NCI-H345 treated with DMSO at 0.1 percent for 48 hours (cell line): ENCODE measurements at regions not wholly inside any gene's neighbourhood (a gene's known extent, or its start where the extent isn't known, plus 50 kb on each side); places are given as distances from the start of the nearest gene placed in this dataset.

ENCODE experiments used
- DNase-seq: peaks from one replicate; lab custom pipeline; 2025; ENCODE audit not compliant: unreplicated experiment; lab: John Stamatoyannopoulos, UW

DNA sequence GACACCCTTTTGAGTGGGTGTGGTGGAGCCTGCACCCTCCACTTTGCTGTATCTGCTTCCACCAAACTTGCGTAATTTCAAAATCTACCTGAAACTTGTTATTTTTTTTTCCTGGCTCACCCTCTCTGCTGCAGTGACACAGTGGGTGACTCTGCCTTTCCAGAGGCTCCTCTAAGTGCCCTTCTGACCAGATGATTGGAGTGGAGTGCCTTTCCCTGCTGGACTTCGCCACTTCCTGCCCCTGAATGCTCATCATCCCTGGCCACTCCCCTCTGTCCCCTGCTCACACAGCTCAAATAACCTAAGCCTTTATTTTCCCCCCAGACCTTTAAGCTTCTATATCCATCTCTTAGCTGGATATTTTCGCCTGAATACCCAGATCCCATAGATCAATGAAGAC, 777.5 kb upstream of the ID2 start:
- DNase-seq: no peak

GRCh38 chr2:7905756-7906155, 776.1 kb upstream of the ID2 start:
- peak; percentile 99 for DNase-seq

DNA sequence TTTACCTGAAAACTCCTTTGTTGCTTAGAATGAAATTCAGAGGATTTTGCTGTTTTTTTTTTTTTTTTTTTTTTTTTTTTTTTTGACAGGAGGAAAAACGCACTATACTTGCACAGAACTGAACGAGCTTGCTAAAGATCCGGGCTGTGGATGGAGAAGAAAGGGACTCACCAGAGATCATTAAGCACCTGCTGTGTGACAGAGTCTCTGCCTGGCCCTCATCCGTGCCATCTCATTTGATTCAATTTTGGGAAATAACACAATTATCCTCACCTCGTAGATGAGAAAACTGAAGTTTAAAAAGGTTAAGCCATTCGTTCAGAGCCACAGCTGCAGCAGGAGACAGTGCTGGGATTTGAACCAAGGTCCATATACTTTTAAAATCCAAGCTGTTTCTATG, 775.4 kb upstream of the ID2 start:
- peak; percentile 61 for DNase-seq

- DNase-seq: no peak
These were observed 774.8 kb upstream of the ID2 start for GRCh38 chr2:7907041-7907440.

GRCh38 chr2:7910752-7911151, 771.1 kb upstream of the ID2 start:
- no peak for DNase-seq

DNA sequence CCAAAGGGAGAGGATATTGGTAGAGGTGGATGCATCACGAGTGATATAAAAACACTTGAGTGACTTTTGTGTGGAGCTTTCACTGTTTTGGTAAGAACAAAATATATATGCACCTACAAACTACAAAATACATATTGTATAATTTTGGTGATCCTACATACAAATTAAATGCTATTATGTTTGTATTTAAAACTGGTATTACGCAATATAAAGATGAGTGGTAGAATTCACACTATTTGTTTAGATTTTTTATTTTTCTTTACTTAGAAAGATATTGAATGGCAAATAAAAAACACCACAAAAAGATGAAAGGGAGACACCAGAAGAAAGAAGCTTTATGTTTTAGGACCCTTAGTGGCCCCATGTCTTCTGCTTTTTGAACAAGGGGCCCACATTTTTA, 770.7 kb upstream of the ID2 start:
- DNase-seq: no peak

- no peak for DNase-seq
These were observed 767.9 kb upstream of the ID2 start for GRCh38 chr2:7913974-7914373.

DNA sequence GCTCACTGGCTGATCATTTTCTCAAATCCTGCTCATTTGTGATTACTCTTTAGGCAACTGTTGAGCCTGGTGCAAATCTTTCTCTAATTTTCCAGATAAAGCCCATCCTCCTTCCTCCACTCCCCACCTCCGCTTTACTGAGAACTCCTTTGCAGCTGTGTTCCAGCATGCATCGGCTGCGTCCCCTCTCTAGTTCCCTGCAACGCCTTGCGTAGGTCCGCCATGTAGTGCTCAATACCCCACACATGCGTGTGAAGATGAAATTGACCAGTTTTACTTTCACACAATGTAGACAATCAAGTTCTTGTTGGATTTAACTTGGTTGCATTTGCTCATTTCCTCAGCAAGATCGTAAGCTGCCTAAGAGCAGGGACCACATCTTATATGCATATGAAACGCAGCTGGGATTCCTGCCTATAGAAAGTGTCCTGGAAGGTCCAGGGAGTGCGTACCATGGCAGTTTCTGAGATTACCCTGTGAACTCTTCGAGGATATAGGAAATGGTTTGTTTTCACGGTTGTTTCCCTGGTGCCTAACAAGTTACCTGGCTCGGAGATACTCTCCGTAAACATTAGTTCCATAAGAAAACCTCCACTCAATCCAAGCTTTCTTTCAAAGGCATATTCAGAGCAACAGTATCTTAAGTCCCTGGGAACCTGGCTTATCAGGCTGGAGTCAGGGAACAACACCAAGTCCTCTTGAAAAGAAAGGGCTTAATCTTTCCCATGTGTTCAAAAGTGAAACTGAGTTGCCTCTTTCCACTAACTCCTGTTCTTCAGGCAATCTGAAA, 766.4 kb upstream of the ID2 start:
- DNase-seq: no peak

DNA sequence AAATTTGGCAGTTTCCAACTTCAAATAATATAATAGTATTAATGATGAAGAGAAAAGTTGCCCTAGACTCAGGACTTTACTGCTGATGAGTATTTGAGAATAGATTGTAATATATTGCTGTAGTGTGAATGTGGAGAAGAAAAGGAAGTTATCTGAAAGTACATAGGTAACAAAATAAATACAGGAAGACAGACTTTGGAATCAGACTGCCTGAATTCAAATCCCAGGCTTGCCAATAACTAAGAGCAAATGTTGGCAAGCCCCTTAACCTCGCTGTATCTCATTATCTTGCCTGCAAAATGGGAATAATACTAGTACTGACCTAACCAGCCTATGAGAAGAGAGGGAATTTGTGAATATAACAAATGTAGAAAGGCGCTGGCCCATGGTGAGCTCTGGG, 765.2 kb upstream of the ID2 start:
- DNase-seq: no peak

DNA sequence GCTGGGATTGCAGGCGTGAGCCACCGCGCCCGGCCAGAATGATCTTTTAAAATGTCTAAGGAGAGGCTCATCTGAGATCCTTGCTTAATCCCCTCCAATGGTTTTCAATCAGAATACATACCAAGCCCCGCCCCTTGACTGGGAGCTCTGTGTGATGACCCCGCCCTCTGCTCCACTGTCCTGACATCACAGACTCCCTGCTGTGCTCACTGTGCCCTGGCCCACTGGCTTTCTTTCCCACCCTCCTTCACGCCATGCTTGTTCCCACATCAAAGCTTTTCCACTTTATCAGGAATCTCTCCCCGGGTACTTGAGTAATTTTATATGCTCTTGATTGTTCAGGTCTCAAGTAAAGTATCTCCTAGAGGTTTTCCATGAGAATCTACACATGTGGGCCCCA, 762.3 kb upstream of the ID2 start:
- DNase-seq: no peak

DNA sequence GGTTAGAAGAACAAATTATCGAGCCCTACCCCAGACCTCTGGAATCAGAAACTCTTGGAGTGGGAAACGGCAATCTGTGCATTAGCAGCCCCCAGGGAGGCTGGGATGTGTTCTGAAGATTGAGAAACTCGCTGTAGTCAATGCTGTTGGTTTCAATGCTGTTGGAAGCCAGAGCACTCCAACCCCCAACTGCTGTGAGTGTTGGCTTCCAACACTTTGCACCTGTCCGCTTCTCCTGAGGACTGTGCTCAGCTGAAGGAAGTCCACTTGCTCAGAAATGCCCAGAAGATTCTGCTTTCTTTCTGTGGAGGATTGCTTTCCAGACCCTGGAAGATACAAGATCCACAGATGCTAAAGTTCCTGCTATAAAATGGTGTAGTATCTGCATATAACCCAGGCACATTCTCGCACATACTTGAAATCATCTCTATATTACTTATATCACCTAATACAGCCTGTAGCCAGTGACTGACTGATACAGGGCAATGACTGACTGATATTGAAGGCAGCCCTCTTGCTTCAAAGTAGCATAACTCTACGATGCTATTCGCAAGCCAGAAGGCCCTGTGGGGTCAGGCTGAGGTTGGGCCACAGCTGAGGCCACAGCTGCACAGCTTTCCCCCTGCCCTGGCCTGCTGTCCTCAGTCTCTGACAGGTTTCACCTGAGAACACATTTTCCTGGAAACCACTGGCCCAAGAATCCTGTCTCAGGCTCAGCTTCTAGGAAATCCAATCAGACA, 757.7 kb upstream of the ID2 start:
- no peak for DNase-seq

- DNase-seq: no peak
These were observed 756.4 kb upstream of the ID2 start for GRCh38 chr2:7925506-7925905.

DNA sequence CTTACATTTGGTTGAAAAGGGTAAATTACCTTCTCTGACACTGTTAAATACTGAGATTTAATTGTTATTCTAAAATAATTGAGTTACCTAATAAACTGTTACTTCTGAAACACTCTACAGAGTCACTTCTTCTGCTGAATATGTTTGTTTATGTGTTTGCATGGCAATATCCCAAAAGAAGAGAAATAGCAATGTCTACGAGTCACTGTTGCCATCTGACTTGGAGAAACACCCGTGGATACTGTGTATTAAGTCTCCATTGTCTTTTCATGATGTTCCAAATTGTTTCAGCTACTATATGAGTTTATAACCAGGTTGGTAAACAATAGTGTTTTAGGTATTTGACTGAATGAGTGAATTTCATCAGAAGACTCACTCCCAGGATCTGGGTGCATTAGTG, 754.2 kb upstream of the ID2 start:
- no peak for DNase-seq

DNA sequence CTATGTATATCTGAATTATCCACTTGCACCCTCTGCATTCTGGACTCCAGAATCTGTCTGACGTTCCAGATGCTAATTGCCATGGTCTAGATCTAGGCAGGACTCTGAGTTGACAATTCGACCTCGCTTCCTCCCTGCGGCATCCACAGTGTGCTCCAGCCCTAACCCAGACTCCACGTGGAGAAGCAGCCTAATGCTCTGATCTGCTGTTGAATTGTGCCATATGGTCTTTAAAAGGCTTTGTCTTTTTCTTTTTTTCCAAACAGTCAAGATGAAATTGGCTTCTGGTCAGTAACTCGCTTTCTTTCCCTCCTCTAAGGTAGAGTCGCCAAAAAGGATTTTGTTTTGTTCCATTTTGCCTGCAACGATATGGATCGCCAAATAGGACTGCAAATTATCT, 752.6 kb upstream of the ID2 start:
- no peak for DNase-seq

DNA sequence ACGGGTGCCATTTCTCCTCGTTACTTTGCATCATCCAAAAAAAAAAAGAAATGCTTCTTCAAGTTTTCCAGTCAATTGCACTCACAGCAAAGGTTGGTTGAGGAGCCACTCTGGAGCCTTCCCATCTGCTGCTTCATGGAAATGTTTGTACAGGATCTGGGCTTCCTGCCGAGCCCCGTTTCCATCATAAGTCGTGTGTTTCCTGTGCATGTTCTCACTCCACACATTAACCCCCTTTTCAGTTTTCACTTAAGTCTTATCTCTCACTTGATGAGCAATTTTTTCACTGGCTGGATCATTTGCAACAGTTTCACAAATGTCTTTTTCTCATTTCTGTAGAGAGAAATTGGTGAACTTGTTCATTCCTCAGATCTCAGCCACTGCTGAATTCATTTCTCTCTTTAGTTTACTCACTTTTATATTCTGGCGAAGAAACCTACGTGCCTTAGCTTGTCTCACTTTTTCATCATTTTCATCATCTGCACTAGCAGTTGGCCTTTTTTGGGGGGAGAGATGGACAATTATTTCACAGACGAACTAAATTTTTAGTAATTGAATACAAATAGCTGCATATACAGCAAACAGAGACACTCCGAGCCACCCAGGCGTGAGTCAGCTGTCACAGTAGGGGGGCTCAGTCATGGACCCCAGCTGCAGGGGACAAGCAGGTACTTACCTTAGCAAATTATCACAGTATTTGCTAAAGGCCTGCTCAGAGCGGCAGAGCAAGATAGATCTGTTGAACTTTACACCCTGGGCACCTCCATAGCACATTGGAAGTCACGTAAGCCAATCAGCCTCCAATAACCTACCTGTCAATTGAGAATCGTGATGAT, 750.8 kb upstream of the ID2 start:
- no peak for DNase-seq

GRCh38 chr2:7931808-7932207, 750.0 kb upstream of the ID2 start:
- DNase-seq: no peak

DNA sequence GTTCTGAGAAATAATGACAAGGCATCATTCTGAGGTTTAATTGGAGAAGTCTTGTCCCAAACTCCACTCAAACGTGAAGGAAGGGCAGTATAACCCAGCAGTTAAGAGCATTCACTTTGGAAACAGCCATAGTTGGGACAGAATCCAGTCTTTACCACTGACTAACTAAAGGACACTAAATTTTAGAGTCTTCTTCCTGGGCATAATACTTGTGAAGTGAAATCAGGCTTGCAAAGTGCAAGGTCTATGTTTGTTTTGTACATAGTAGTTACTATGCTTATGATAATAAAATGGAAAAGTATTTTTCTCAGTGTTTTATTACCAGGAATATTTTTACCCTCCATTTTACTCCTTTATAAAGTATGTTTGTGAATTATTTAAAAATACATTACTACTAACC, 748.2 kb upstream of the ID2 start:
- no peak for DNase-seq

- DNase-seq: no peak
These were observed 747.4 kb upstream of the ID2 start for GRCh38 chr2:7934476-7934875.

- no peak for DNase-seq
These were observed 744.8 kb upstream of the ID2 start for GRCh38 chr2:7937082-7937481.

- DNase-seq: no peak
These were observed 741.1 kb upstream of the ID2 start for GRCh38 chr2:7940723-7941122.

- no peak for DNase-seq
These were observed 738.4 kb upstream of the ID2 start for GRCh38 chr2:7943446-7943845.

DNA sequence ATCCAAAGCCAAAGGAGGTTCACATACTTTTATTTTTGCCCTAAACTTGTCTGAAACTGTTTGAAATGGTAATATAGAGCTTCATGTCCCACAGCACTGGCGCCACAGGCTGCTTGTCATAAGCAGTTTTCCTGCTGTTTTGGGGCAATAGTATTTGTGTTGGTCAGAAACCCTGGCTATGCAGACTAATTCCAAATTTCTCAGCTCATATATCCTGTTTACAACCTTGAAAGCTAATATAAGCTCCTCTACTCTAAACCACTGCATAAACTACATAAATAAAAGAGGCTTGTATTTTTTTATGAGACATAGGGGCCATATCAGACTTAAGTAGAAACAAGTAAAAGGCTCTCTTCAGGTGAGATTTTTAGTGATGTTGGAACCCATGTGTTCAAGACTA, 736.8 kb upstream of the ID2 start:
- DNase-seq: no peak
